ENCODE measurements at regions not wholly inside any gene's neighbourhood (a gene's known extent, or its start where the extent isn't known, plus 50 kb on each side); places are given as distances from the start of the nearest gene placed in this dataset.

GRCh38 chr2:14759082-14759481 is 126.6 kb downstream of the LRATD1 start (continued):
- no peak for TF ChIP-seq MAFK (IDR thresholded peaks at IDR 0.05; ENCODE audit: low read depth, low read length)
- no peak for TF ChIP-seq KDM1A (IDR thresholded peaks at IDR 0.05; ENCODE audit: borderline replicate concordance, low read length)
- no peak for TF ChIP-seq ATF3 (IDR thresholded peaks at IDR 0.05; ENCODE audit: insufficient read depth, low read depth, low read length)
- TF ChIP-seq CHD2 (IDR thresholded peaks at IDR 0.05; ENCODE audit: low read length): no peak
- TF ChIP-seq RAD21 (IDR thresholded peaks at IDR 0.05 in 1 of 2, conservative IDR thresholded peaks at IDR 0.05 in 1 of 2; ENCODE audit: low read depth in 2 of 2, low read length in 2 of 2): no peak
- TF ChIP-seq POLR2A (IDR thresholded peaks at IDR 0.05; ENCODE audit: control extremely low read depth in 1 of 2, low read depth in 2 of 2, low read length in 2 of 2): no peak
